ENCODE measurements at regions not wholly inside any gene's neighbourhood (a gene's known extent, or its start where the extent isn't known, plus 50 kb on each side); places are given as distances from the start of the nearest gene placed in this dataset.
A peak's percentile ranks its signal among the peaks of the same experiment; 100 is the strongest.

DNA sequence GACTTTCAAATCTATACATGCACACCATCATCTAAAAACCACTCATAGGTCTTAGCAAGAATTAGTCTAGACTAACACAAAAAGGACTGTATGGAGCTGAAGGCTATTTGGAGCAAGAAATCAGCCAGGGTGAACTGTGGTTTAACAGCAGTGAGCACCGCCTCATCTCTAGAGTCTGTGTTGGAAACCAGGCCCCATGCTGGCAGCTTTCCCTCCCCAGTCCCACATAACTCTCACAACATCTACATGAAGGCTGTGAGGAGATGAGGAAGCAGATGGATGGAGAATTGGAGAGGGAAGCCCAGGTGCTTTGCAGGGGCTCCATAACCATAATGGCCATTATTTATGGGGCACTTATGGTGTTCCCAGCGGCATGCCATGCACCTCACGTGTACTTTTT, 133.2 kb upstream of the TOPAZ1 start:
- H3K27me3 ChIP-seq: peaks cover 0 to 12% (median 0%) of the 10 kb centered on the region in 4 donors
- intact Hi-C loops (cut with DNase I): no loop called here
- WGBS, 2 donors: 76 to 94% methylated on average over 3 of the region's 3 CpGs
- H3K36me3 ChIP-seq: no peaks in the 10 kb centered on the region
- peaks cover 0 to 53% (median 11%) of the 10 kb centered on the region in 3 donors for H3K4me1 ChIP-seq
- H3K27ac ChIP-seq: no peak overlapping the region
- DNase-seq: no peak
- no peaks in the 10 kb centered on the region for H3K9me3 ChIP-seq
- no peak overlapping the region for H3K4me3 ChIP-seq
- no peak for TF ChIP-seq POLR2A (IDR thresholded peaks at IDR 0.05)
- TF ChIP-seq, protein P1, sequence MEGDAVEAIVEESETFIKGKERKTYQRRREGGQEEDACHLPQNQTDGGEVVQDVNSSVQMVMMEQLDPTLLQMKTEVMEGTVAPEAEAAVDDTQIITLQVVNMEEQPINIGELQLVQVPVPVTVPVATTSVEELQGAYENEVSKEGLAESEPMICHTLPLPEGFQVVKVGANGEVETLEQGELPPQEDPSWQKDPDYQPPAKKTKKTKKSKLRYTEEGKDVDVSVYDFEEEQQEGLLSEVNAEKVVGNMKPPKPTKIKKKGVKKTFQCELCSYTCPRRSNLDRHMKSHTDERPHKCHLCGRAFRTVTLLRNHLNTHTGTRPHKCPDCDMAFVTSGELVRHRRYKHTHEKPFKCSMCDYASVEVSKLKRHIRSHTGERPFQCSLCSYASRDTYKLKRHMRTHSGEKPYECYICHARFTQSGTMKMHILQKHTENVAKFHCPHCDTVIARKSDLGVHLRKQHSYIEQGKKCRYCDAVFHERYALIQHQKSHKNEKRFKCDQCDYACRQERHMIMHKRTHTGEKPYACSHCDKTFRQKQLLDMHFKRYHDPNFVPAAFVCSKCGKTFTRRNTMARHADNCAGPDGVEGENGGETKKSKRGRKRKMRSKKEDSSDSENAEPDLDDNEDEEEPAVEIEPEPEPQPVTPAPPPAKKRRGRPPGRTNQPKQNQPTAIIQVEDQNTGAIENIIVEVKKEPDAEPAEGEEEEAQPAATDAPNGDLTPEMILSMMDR (IDR thresholded peaks at IDR 0.05): no peak

DNA sequence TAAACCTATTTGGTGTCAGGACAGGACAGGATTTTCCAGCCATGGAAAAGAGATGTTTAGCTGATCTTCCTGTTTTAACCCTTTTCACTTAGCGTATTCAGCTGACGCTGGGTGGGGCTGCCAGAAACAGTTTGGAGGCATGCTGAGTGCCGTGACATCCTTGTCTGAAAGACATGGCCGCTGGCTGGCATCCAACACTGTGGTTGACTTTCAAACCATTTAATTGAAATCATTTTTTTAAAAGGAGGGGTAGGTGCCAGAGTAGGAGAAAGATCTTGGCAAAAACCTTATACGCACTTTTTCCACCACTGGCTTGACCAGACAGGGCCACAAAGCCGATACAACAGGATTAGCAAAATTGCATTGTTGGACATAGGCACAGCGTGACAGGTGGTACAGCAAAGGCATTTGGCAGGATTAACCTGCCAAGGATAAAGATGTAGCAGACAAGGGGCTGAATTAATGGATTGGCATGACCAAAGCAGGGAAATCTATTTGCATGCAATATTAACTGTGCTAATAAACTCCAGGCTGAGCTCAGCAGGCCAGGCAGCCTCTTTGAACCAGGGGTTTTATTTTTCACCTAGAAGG, 131.8 kb upstream of the TOPAZ1 start:
- DNase-seq: no peak
- WGBS, 2 donors: 47 to 53% methylated on average over 7 of the region's 7 CpGs
- Histone ChIP-seq H3K9me3 (no peaks in the 10 kb centered on the region), H3K4me3 (no peak overlapping the region), H3K36me3 (no peaks in the 10 kb centered on the region), H3K27ac (no peak overlapping the region), H3K27me3 (peaks cover 0 to 13% (median 0%) of the 10 kb centered on the region in 4 donors), H3K4me1 (peaks cover 0 to 44% (median 6%) of the 10 kb centered on the region in 3 donors)
- intact Hi-C loops (cut with DNase I): no loop called here
- TF ChIP-seq, protein P1 (IDR thresholded peaks at IDR 0.05): no peak
- TF ChIP-seq POLR2A (IDR thresholded peaks at IDR 0.05): no peak

DNA sequence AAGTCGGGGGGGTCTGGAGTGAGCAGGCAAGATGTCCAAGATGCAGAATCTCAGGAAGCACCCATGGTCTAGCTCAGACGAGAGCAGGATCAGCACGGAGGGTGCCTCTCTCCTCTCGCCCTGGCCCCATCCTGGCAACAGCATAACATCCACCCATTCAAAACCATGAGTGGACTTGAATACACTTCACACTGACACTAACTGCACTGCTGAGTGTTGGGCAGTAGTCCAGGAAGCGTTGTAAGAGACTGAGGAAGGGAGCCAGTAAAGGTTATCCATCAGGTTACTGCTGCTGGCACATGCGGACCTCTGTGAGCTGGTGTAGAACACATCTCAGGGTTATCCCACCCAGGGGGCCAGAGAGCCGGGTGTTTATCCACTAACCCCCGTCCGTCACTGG, 131.0 kb upstream of the TOPAZ1 start:
- Histone ChIP-seq H3K9me3 (no peaks in the 10 kb centered on the region), H3K4me1 (peaks cover 0 to 36% (median 2%) of the 10 kb centered on the region in 3 donors), H3K27ac (no peak overlapping the region), H3K27me3 (peaks cover 0 to 20% (median 0%) of the 10 kb centered on the region in 4 donors), H3K36me3 (no peaks in the 10 kb centered on the region), H3K4me3 (no peak overlapping the region)
- WGBS, 2 donors: 50 to 64% methylated on average over 7 to 9 of the region's 9 CpGs
- no peak for DNase-seq
- intact Hi-C loops (cut with DNase I): no loop called here
- TF ChIP-seq POLR2A (IDR thresholded peaks at IDR 0.05): no peak
- TF ChIP-seq, protein P1 (IDR thresholded peaks at IDR 0.05): no peak

DNA sequence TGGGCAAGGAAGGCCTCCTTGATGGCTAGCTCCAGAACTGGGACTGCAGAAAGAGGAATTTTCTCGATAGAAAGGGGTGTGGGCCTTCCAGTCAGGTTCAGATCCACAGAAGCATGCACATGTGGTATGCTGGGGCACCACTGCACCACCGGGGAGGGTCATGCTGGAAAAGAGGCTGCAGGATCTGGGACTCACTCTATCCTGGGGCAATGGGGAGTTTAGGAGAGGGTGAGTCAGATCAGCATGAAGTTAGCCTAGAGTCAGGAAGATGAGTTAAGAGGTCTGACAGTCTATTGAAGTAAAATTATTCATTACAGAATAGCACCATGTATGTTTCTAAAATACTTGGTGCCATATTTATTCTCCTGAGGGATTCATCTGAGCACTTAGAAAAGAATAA, 130.2 kb upstream of the TOPAZ1 start:
- H3K27me3 ChIP-seq: peaks cover 0 to 20% (median 0%) of the 10 kb centered on the region in 4 donors
- DNase-seq: no peak
- H3K36me3 ChIP-seq: no peaks in the 10 kb centered on the region
- no peak overlapping the region for H3K4me3 ChIP-seq
- H3K9me3 ChIP-seq: no peaks in the 10 kb centered on the region
- H3K4me1 ChIP-seq: peaks cover 0 to 28% (median 0%) of the 10 kb centered on the region in 3 donors
- no peak for TF ChIP-seq POLR2A (IDR thresholded peaks at IDR 0.05)
- TF ChIP-seq, protein P1 (IDR thresholded peaks at IDR 0.05): no peak
- intact Hi-C loops (cut with DNase I): no loop called here
- no peak overlapping the region for H3K27ac ChIP-seq
- WGBS, 2 donors: 74 to 92% methylated on average over 1 to 2 of the region's 2 CpGs

DNA sequence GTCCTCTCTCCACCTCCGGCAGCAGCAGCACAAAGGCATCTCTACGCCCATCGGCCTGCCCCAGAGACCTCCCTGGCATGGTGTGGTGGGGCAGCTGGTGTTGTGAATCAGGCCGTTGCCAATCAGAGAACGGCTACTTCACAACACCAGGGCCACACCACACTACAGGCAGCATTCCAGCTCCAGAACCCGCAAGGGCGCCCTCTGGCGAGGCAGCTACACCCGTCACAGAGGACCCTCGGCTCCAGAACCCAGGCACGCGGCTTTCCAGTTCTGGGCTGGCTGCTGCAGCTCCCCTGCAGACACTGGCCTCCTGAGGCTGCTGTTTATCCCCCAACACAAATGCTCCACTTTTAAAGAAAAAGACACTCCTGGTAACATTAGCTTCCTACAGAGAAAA, 127.5 kb upstream of the TOPAZ1 start:
- H3K36me3 ChIP-seq: no peaks in the 10 kb centered on the region
- intact Hi-C loops (cut with DNase I): no loop called here
- TF ChIP-seq POLR2A (IDR thresholded peaks at IDR 0.05): no peak
- TF ChIP-seq, protein P1 (IDR thresholded peaks at IDR 0.05): peak in 3 of 6 experiments; percentile 8 to 29 (median 8)
- H3K4me1 ChIP-seq: peaks cover 0 to 18% (median 0%) of the 10 kb centered on the region in 3 donors
- H3K27me3 ChIP-seq: peaks cover 0 to 27% (median 0%) of the 10 kb centered on the region in 4 donors
- no peak for DNase-seq
- H3K27ac ChIP-seq: no peak overlapping the region
- H3K4me3 ChIP-seq: no peak overlapping the region
- 53 to 74% methylated on average over 3 to 6 of the region's 12 CpGs for WGBS, 2 donors
- no peaks in the 10 kb centered on the region for H3K9me3 ChIP-seq
